GM18867 (cell line): ENCODE measurements at regions not wholly inside any gene's neighbourhood (a gene's known extent, or its start where the extent isn't known, plus 50 kb on each side); places are given as distances from the start of the nearest gene placed in this dataset.

Experiments used
- ATAC-seq: cut with Tn5 transposase; IDR thresholded peaks from one replicate; pipeline ENCODE4 v1.9.1; 2021; ENCODE audit warnings: mild to moderate bottlenecking, moderate library complexity; ENCODE audit not compliant: unreplicated experiment

DNA sequence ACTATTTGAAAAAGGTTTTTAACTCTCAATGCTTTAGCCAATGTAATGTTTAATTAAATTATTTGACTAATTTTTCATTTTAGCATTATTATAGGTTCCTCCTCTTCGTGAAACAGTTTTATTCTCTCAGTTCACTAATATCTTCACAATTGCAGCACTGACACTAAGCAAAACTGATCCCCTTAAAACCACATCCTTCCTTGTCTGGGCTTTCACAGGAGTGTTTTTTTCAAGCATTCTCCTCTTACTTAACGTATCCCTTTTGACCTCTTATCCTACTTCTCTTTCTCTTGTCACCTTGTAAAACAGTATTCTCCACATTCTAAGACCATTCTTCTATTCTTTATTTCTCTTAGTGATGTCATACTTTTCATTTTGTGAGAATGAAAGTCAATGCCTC lies 112.8 kb downstream of the DSC3 start:
- peak; percentile 63 for ATAC-seq

DNA sequence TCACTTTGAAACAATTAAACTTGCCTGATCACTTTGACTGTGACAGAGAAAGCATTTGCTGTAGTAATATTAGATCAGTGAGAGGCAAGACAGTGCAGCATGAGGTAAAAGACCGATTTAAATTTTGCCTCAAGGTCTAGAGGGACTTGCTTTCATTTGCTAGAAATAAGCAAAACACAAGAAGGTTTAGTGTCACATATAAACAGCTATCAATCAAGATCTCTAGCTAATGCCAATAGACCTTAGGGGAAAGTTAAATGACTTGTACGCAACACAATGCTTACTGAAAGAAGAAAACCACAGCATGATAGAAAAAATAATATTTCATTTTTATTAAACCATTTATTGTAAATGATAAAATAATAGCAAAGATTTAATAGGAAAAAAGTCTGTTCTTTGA lies 113.5 kb downstream of the DSC3 start:
- no peak for ATAC-seq

DNA sequence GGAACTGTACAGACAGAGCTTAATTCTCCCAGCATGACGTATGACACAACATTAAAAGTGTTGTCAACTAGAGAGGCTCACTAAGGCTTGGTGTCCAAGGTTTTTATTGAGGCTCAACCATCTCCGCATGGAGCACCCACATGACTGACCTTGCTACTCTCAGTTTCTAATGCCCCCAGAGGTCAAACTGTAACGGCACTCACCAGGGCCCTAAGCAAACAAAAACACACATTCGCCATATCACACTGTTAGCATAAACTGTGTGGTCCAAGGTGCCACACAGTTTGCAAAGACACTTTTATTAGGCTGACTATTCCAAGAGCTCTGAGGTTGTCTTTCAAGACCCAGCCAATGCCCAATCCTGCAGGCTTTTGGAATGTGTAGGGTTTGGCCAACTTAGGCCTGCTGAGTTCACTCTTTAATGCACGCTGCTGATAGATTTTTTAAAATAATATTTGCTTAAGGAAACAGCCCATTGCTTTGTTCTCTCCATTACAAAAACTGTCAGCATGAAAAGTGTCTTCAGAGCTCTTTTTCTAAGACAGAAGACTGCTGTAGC lies 114.9 kb downstream of the DSC3 start:
- no peak for ATAC-seq

DNA sequence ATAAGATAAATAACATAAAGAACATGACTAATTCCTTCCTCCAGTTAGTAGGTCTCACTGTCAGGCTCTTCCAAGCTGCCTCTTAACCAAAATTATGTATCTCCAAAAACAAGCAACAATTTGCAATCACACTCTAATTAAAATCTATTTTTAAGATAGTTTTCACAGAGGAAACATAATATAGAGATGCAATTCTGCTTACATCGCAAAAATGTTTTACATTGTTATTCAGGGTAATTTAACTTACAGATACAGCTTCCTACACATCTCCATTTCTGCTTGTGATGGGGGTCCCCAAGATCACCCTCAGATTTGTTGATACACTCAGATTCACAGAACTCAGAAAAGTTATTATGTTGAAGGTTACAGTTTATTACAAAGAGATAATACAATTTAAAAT lies 115.5 kb downstream of the DSC3 start:
- ATAC-seq: no peak

DNA sequence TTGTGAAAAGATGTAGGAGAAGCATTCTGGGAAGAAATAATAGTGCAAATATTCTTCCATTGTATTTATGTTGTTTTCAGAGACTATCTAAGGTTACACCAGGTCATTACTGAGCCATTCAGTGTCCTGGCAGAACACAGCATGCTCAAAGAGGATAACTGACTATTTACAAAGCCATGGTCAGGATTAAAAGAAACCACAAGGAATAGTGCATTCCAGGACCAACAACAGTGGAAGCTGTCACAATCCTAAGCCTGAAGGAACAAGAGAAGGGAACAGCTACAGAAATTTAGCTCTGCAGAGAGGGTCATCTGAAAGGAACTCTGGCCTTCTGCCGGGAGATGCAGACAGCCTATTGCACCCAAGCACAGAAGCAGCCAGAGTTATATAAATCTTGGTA lies 116.7 kb downstream of the DSC3 start:
- no peak for ATAC-seq

DNA sequence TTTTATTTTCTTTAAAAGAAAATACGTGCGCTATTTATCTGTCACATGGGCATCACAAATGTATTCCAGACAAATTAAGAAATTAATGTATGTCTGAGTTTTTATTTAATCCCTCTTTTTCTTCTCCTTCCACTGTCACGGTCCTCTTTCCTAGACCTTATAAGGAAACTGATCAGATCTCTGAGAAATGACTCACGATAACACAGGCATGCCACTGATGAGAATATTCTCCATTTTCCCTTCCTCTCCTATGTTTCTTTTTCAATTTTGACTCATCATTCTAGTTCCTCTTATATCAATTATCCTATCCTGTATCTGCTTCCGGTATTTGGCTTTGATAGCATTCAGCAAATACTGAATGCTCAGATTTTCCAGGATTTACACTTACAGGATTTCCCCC lies 121.8 kb downstream of the DSC3 start:
- no peak for ATAC-seq

DNA sequence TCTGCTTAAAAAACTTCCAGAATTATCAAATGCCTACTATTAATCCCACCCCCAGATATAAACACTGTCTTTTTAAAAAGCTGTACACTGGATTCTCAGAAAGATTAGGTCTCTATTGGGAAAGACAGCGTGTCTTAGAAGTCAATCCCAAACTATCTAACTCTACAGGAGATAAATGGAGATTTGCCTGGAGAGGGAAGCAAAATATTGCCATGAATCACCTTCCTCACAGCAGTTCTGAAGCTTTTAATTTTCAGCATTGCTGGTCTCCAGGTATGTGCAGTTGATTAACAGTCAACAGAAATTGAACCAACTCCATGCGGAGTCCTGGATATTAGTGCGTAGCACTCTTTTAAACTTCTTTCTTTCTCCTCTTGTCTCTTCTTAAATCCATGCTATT lies 122.2 kb downstream of the DSC3 start:
- ATAC-seq: no peak

DNA sequence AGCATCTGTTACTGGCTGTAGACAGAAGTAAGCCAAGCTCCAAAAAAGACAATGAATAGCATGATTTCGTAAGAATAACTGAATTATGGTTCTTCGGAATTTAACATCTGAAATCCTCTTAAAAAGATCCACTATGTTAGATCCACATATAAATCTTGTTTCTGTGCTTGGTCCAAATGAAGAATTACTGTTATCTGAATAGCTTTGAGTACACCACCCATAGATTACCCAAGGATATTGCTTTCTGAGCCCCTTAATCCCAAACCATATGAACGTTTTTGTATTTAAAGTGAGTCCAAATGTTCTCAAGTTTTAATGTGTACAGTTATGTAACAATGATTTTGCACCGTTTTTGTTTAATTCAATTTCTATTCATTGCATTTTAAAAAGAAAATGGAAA lies 124.9 kb downstream of the DSC3 start:
- no peak for ATAC-seq

DNA sequence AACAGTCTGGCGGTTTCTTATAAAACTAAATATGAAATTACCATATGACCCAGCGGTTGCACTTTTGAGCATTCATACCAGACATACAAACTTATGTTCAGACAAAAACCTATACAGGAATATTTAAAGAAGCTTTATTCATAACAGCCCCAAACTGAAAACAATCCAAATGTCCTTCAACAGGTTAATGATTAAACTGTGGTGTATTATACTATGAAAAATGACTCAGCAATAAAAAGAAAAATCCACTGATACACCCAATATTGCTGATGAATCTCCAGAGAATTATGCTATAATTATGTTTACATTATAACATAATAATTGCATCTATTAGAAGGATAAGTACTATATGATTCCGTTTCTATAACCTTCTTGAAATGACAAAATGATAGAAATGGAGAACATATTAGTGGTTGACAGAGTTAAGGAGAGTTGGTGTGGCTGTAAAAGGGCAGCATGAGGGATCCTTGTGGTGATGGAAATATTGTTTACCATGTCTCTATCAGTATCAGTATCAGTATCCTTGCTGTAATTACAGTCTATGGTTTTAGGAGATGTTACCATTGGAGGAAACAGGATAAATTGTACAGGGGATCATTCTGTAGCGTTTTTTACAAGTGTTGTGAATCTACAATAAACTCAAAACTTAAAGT lies 127.1 kb downstream of the DSC3 start:
- ATAC-seq: no peak

DNA sequence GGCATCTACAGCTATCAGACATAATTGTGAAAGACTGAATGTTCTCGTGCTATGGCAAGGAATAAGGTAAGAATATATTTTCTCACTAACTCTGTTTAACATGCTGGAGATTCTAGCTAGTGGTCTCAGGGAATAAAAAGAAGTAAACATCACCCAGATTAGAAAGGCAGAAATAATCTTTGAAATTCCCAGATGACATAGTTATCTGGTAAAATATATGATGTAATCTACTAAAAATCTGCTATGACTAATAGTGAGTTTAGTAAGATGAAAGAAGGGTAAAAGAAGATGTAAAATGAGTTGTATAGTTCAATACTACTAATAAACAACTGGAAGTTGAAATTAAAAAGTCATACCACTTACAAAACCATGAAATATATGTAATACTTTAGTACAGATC lies 134.2 kb downstream of the DSC3 start:
- ATAC-seq: no peak

DNA sequence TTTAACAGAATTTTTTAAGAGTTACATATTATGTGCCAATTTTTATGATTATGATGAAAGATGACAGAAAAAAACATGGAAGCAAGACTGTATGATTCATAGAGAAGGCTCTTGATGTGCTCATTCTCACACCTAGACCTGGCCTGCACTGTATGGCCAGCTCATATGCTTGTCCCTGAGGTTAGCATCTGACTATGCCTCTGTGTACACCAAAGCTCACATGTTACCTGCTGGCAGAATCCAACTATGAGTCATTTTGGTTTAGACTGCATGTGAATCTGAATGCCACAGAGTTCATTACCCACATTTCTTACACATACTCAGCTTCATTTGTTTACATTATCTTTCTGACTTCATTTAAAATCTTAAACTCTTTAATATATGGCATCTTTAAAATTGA lies 139.0 kb downstream of the DSC3 start:
- ATAC-seq: no peak

DNA sequence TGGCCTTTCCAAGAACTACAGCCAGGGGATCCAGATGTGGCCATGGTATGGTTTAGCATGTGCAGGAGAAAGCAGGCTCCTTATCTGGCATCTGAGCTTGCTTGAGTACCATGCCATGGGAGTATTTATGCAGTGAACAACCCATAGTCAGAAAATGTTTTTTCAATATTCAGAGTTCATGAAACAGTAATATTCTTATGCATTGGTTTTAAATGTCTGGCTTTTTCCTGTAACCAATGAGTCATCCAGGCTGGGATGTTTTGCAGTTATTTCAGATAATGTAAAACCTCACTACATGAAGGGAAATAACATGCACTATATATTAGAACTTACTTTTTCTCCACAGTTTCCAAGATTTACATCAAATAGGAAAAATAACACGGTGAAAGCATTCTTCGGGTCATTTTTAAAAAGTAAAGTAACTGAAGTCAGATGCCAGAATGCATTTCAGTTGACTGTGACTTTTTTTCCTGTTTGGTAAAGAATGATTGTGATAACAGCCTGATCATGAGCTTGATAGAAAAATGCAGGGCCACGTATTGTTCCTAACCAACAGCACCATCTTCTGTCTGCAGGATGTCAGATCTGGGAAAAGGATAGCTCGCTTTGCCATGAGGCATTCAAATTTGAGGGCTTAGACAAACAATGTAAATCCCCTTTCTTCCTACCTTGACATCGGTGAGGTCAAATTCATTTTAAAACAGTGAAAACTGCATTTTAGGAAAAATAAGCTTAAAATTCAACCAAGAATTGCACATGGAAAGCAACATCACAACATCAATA lies 152.8 kb downstream of the DSC3 start:
- ATAC-seq: no peak

DNA sequence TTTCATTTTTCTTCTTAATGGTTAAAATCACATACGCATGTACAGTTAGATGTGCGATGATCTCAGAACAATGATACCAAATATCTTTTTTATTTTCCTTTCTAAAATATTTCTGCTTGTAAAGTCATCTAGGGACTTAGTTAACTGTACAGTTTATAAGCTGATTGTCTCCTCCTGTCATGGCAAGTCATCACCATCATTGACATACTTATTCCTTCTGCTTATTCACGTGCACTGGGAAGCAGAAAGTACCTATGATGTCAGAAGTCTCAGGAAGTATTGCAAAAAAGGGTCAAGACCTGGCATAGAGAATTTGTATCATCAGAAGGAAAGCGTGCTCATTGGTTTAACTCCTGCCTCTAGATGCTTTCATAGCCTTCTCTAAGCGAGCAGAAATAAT lies 154.2 kb downstream of the DSC3 start:
- ATAC-seq: no peak

DNA sequence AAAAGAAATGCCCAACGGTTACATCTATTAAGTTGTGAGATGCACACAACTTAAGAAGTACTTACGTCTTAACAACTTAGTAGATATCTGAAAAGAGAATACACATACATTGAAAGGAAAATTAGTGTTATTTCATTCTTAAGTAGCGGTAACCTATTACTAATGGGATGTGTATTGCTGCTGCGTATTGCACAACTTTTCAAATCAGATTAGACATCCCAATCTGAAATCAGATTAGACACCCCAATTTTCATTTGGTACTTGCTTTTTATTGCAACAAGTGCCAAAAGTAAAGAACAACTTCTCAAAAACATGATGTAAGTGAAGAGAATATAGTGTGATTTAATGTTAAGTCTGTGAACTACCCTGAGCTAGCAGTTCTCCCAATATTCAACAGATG lies 155.5 kb downstream of the DSC3 start:
- no peak for ATAC-seq

DNA sequence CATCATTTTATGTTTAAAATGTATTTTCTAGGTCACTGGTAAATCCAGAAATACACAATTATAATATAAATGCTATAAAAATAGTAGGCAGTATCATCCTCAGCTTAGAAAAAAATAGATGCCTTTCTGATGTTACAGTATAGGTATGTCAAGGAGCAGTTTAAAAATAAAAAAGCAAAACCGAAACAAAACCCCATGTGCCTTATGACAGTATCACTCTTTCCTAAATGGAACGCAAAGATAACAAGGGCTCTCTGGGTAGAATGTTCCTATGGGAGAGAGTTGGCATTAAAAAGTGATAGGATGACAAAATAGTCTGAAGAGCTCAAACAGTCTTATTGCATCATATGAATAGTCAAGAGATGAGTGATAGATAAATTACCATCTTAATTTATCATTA lies 172.1 kb downstream of the DSC3 start:
- no peak for ATAC-seq

DNA sequence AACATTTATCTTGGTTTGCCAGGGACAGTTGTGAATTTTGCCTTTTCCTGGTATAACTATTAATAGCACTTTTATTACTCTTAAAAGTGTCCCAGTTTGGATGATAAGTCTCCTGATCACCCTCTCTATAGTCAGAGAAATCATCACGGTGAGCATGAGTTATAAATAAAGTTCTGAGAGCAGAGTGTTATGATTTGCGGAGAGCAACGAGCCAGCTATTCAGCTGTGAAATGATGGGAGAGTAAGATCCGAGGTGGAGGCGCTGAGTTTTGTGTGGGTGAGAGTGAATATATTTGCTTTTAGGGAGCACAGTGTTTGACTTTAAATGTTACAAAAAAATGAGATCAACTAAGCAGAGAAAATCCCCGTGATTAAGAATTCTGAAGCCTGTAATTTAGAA lies 179.6 kb downstream of the DSC3 start:
- no peak for ATAC-seq

DNA sequence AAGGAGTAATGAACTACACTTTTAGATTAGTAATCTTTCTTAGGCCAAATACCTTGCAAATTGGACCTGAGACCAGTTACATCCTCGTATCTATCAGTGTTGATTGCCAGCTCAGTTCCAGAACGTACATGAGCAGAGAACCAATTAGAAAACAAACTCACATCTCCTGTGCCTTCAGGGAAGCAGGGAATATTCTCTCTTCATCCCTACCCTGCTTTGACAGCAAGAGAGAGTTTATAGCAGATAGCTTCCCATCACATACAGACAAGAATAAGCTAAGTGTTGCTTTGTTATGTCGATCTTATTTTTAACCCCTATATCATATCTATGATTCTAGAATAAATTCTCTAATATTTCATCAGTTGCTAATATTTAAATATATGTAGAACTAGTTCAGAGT lies 181.8 kb downstream of the DSC3 start:
- no peak for ATAC-seq

DNA sequence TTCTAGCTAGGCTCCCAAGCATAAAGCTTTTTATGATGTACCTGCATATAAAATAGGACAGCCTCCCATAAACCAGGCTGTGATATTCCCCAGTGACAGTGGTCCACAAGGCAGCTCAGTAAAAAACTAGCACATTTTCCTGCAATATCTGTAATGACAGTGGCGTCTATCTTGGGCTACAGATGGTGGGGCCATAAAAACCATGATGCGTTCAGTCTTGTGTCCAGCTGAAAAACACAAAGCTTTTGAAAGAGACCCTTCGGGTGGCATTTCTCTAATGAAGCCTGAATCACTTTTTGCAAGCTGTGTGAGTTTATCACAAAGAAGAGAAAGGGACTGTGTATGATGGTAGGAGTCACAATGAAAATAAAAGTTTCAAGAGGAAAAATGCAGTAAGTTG lies 183.5 kb downstream of the DSC3 start:
- ATAC-seq: no peak

DNA sequence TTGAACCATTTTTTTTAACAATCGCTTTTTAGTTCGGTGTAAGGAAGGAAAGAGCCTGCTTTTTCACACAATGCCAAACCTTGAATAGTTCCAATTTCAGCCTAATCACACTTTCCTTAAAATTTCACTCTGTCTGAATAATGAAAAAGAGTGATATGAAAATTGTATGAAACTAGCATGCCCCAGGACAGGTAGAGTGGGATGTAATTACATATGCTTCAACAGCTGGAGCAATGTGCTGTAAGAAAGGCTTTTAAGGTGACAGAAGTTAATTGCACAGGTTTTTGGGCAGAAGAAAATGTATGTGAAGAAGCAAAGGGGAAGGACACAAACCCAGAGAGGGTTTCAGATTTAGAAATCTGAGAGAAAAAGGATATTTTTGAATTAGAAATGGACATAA lies 184.0 kb downstream of the DSC3 start:
- no peak for ATAC-seq

DNA sequence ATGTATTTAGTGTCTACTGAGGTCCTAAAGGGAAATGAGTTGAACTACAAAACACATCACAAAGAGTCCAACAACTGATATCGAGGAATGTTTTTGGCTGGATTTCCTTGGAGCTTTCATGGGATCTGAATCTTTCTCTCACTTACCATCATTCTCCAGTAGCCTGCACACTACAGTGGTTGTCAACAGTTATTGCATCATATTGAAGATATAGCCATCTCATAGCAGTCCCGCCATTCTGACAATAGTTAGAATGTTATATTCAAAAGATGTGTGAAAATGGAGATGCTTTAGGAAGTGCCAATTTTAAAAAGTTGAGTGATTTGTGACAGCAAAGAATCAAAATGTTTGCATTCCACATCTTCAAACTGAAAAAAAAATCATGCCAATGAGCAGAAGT lies 186.8 kb downstream of the DSC3 start:
- ATAC-seq: no peak

DNA sequence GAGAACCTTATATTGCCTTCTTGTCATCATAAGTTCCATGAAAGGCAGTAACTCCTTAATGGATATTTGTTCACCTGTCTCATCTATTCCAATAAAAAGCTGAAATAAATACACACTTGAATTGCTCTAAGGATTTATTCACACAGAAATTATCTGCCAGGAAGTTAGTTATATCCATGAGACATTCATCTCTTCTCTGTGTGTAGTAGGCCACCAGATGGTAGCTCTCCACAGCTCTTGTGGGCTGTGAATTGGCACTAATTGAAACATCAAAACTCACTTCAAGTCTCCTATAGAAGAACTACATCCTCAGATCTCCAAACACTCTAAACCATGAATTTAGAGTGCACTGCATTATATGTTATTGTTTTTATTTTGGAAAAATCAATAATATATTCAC lies 189.6 kb downstream of the DSC3 start:
- ATAC-seq: no peak

DNA sequence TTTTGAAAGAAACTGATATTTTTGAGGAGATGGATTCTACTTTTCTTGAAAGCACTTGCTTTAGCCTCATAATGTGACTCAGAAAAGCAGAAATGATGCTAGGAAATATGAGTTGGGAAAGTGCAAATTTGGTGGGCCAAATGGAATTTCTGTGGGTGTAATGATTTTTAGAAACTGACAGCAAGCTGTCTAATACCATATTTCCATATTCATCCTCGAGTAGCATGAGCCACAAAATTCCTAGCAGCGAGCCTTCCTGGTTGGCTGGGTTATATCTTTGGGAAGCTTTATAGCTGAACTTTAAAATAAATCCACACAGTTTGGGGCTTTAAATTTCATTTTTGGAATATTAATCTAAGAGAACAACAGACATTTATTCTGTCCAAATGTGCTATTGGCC lies 190.0 kb downstream of the DSC3 start:
- no peak for ATAC-seq
